Thyroid gland (tissue), 4 donors: ENCODE measurements at regions not wholly inside any gene's neighbourhood (a gene's known extent, or its start where the extent isn't known, plus 50 kb on each side); places are given as distances from the start of the nearest gene placed in this dataset.

Experiments used
- DNase-seq, 2 donors: peaks; one replicate each; pipeline ENCODE4 v3.0.0-alpha.2; 2019
- H3K27ac ChIP-seq, 3 donors: fragments of 200-600 bp; sonication (generic); 1 replicate in 2 of 3; 2 replicates in 1 of 3; pipeline ENCODE4 v1.5.1; 2016 to 2019; ENCODE audit warnings: mild to moderate bottlenecking in 1 of 3, moderate library complexity in 1 of 3
- H3K27me3 ChIP-seq: fragments of 200-600 bp; sonication (generic); one replicate; pipeline ENCODE4 v1.5.1; 2019
- H3K36me3 ChIP-seq, 2 donors: fragments of 200-600 bp; sonication (generic); one replicate each; pipeline ENCODE4 v1.5.1; 2016 to 2019
- H3K4me1 ChIP-seq, 2 donors: fragments of 200-600 bp; sonication (generic); one replicate each; pipeline ENCODE4 v1.5.1; 2017 to 2019
- H3K4me3 ChIP-seq, 3 donors: fragments of 200-600 bp; sonication (generic); replicated peaks in 1 of 3; 1 replicate in 2 of 3; 2 replicates in 1 of 3; pipeline ENCODE4 v1.5.1; 2016; ENCODE audit warnings: mild to moderate bottlenecking in 1 of 3
- H3K9me3 ChIP-seq: fragments of 200-600 bp; sonication (generic); one replicate; pipeline ENCODE4 v1.5.1; 2017
- CTCF ChIP-seq, 6 experiments: fragments of 200-600 bp in 3 of 6; fragments of 450-650 bp in 3 of 6; sonication (generic) in 3 of 6; IDR thresholded peaks; one replicate each; pipeline ENCODE4 v1.5.1; 2016 to 2019; ENCODE audit warnings: antibody characterized with exemption in 6 of 6, mild to moderate bottlenecking in 2 of 6, inconsistent platforms in 1 of 6, moderate library complexity in 1 of 6
- POLR2A ChIP-seq, 2 donors: fragments of 450-650 bp; IDR thresholded peaks; one replicate each; pipeline ENCODE4 v1.6.1; 2017; ENCODE audit warnings: antibody characterized with exemption in 2 of 2, mild to moderate bottlenecking in 2 of 2, moderate library complexity in 1 of 2
- whole genome bisulfite sequencing, 2 donors: methylation state at CpG; one replicate each; pipeline ENCODE4 v1.1.5; 2017; 5-methylcytosine and 5-hydroxymethylcytosine counted together
- intact Hi-C: fragments of 100-400 bp; cut with DNase I; formaldehyde crosslinking; loops from one replicate; pipeline ENCODE4 v1.15.1; 2023

DNA sequence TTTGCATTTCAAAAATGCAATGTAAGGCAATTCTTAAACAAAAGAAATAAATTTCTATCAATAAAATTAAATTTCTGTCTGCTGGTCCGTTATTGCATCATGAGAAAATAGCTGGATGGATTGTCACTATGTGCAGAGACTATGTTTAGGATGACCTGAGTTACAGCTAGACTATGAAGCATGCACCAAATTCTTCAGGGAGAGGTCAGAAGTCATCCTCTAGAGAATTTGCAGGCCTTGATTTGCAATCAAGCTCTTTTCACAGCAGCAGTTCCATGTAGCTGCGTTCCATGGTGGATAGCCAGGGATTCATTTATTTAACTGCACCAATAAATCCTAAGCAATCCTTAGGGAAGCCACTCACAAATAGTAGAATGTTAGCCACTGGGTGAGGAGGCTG, 253.7 kb downstream of the MSRB3 start:
- 91 to 95% methylated on average over 2 of the region's 2 CpGs for WGBS, 2 donors

DNA sequence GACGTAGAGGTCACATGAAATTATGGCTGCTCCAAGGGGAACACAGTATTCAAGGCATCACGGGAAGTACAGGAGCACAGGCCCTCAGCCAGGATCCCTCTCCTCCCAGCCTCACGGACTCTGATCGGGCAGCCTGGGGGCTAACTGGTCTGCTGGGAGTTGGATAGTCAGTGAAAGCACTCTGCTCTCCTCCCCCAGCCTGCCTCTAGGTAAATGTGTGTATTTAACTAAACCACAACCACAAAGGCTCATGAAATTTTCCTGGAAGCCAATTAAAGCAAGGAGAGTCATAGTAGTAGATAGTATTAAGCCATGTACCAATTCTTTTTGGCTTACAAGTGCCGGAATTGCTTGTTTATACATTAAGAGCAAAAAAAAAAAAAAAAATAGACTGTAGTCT, 254.3 kb downstream of the MSRB3 start:
- Histone ChIP-seq H3K9me3 (no peaks in the 10 kb centered on the region), H3K4me1 (peaks cover 13 to 15% of the 10 kb centered on the region in 2 donors), H3K4me3 (no peak overlapping the region), H3K27ac (no peak overlapping the region), H3K36me3 (no peaks in the 10 kb centered on the region), H3K27me3 (no peaks in the 10 kb centered on the region)
- DNase-seq: no peak
- TF ChIP-seq CTCF (IDR thresholded peaks at IDR 0.05) (no peak), POLR2A (IDR thresholded peaks at IDR 0.05) (no peak)
- WGBS, 2 donors: 86 to 87% methylated on average over 5 of the region's 5 CpGs
- intact Hi-C loops: no loop called here

More for the DNA sequence above, 253.7 kb downstream of the MSRB3 start:
- no peak for DNase-seq
- no peaks in the 10 kb centered on the region for H3K36me3 ChIP-seq
- no peaks in the 10 kb centered on the region for H3K27me3 ChIP-seq
- intact Hi-C loops: no loop called here
- no peak overlapping the region for H3K27ac ChIP-seq
- TF ChIP-seq POLR2A (IDR thresholded peaks at IDR 0.05): no peak
- TF ChIP-seq CTCF (IDR thresholded peaks at IDR 0.05): no peak
- peaks cover 7 to 9% of the 10 kb centered on the region in 2 donors for H3K4me1 ChIP-seq
- H3K4me3 ChIP-seq: no peak overlapping the region
- no peaks in the 10 kb centered on the region for H3K9me3 ChIP-seq

- WGBS, 2 donors: 77% methylated on average over 10 of the region's 10 CpGs
- no peak overlapping the region for H3K27ac ChIP-seq
- TF ChIP-seq POLR2A (IDR thresholded peaks at IDR 0.05): no peak
- no peak for TF ChIP-seq CTCF (IDR thresholded peaks at IDR 0.05)
- H3K36me3 ChIP-seq: no peaks in the 10 kb centered on the region
- DNase-seq: no peak
- H3K9me3 ChIP-seq: no peaks in the 10 kb centered on the region
- no peaks in the 10 kb centered on the region for H3K27me3 ChIP-seq
- H3K4me3 ChIP-seq: no peak overlapping the region
- peaks cover 17% of the 10 kb centered on the region in 2 donors for H3K4me1 ChIP-seq
- intact Hi-C loops: no loop called here
These were observed 254.8 kb downstream of the MSRB3 start for GRCh38 chr12:65533177-65533883.

GRCh38 chr12:65534238-65534841, 255.9 kb downstream of the MSRB3 start:
- Histone ChIP-seq H3K4me1 (peaks cover 17% of the 10 kb centered on the region in 2 donors), H3K36me3 (no peaks in the 10 kb centered on the region), H3K27me3 (no peaks in the 10 kb centered on the region), H3K4me3 (no peak overlapping the region), H3K9me3 (no peaks in the 10 kb centered on the region), H3K27ac (no peak overlapping the region)
- 60 to 71% methylated on average over 8 of the region's 8 CpGs for WGBS, 2 donors
- DNase-seq: no peak
- TF ChIP-seq CTCF (IDR thresholded peaks at IDR 0.05) (no peak), POLR2A (IDR thresholded peaks at IDR 0.05) (no peak)
- intact Hi-C loops: no loop called here

DNA sequence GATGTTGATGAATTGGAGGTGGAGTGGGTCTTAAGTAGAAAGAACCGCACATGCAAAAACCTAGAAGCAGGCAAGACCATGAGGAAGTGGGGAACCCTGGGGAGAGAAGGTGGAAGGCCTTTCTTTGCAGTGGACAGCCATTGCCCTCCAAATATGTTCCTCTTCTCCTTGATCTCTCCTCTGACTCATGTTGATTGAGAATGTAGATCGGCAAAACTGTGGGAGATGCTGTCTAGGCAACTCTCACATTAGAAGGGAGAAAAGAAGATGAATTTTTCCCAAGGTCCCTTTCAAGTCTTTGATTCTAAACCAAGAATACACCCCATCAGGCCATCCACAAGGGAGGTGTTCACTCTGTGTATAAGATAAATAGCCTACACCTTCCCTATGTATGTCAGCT, 257.5 kb downstream of the MSRB3 start:
- intact Hi-C loops: no loop called here
- 91 to 98% methylated on average over 2 of the region's 2 CpGs for WGBS, 2 donors
- Histone ChIP-seq H3K4me1 (peaks cover 17% of the 10 kb centered on the region in 2 donors), H3K27me3 (no peaks in the 10 kb centered on the region), H3K36me3 (no peaks in the 10 kb centered on the region), H3K27ac (no peak overlapping the region), H3K9me3 (no peaks in the 10 kb centered on the region), H3K4me3 (no peak overlapping the region)
- TF ChIP-seq CTCF (IDR thresholded peaks at IDR 0.05): no peak
- TF ChIP-seq POLR2A (IDR thresholded peaks at IDR 0.05): no peak
- no peak for DNase-seq
